H9 (cell line): ENCODE measurements at regions not wholly inside any gene's neighbourhood (a gene's known extent, or its start where the extent isn't known, plus 50 kb on each side); places are given as distances from the start of the nearest gene placed in this dataset.

ENCODE experiments used
- DNase-seq: peaks from one replicate; pipeline ENCODE4 v3.0.0-alpha.2; 2017
- H2AFZ ChIP-seq: one replicate; pipeline ENCODE4 v1.6.1; 2013; ENCODE audit warnings: mild to moderate bottlenecking, low read length, control low read depth, moderate library complexity
- H2AK5ac ChIP-seq: 2 replicates; pipeline ENCODE4 v1.6.1; 2013; ENCODE audit warnings: low read length, control low read depth, mixed read lengths; ENCODE audit not compliant: insufficient read length
- H2BK120ac ChIP-seq: one replicate; pipeline ENCODE4 v1.6.1; 2013; ENCODE audit warnings: low read depth, mild to moderate bottlenecking, low read length, control low read depth, inconsistent platforms; ENCODE audit not compliant: poor library complexity, severe bottlenecking
- H2BK12ac ChIP-seq: 2 replicates; pipeline ENCODE4 v1.6.1; 2013; ENCODE audit warnings: low read length, control low read depth, mixed read lengths, low read depth; ENCODE audit not compliant: insufficient read length
- H2BK15ac ChIP-seq: 2 replicates; pipeline ENCODE4 v1.6.1; 2013; ENCODE audit warnings: low read depth, low read length, control low read depth
- H2BK20ac ChIP-seq: one replicate; pipeline ENCODE4 v1.6.1; 2013; ENCODE audit warnings: low read depth, mild to moderate bottlenecking, low read length, control low read depth, inconsistent platforms; ENCODE audit not compliant: poor library complexity, severe bottlenecking
- H2BK5ac ChIP-seq: 2 replicates; pipeline ENCODE4 v1.6.1; 2013; ENCODE audit warnings: low read length, control low read depth, mixed read lengths; ENCODE audit not compliant: insufficient read length
- H3K14ac ChIP-seq: 2 replicates; pipeline ENCODE4 v1.6.1; 2013; ENCODE audit warnings: low read length, control low read depth; ENCODE audit not compliant: insufficient read depth
- H3K18ac ChIP-seq: 2 replicates; pipeline ENCODE4 v1.6.1; 2013; ENCODE audit warnings: low read depth, mild to moderate bottlenecking, mixed read lengths, low read length, control low read depth; ENCODE audit not compliant: insufficient read length
- H3K23ac ChIP-seq: 2 replicates; pipeline ENCODE4 v1.6.1; 2013; ENCODE audit warnings: low read length, control low read depth, mixed read lengths, low read depth; ENCODE audit not compliant: insufficient read length
- H3K23me2 ChIP-seq: 2 replicates; pipeline ENCODE4 v1.6.1; 2013; ENCODE audit warnings: low read depth, mild to moderate bottlenecking, mixed read lengths, low read length, control low read depth; ENCODE audit not compliant: insufficient read length, poor library complexity, severe bottlenecking
- H3K27ac ChIP-seq: 2 replicates; pipeline ENCODE4 v1.5.1; 2013; ENCODE audit warnings: low read length, control low read depth, mixed read lengths, low read depth; ENCODE audit not compliant: insufficient read length
- H3K27me3 ChIP-seq: 2 replicates; pipeline ENCODE4 v1.6.1; 2013; ENCODE audit warnings: low read length, control low read depth, inconsistent platforms; ENCODE audit not compliant: insufficient read depth
- H3K4ac ChIP-seq: 2 replicates; pipeline ENCODE4 v1.6.1; 2013; ENCODE audit warnings: low read depth, mild to moderate bottlenecking, control low read depth, inconsistent platforms, low read length, moderate library complexity
- H3K4me1 ChIP-seq: 2 replicates; pipeline ENCODE4 v1.6.1; 2013; ENCODE audit warnings: low read length, control low read depth, inconsistent platforms; ENCODE audit not compliant: insufficient read depth
- H3K4me2 ChIP-seq: 2 replicates; pipeline ENCODE4 v1.6.1; 2013; ENCODE audit warnings: low read length, control low read depth, mixed read lengths; ENCODE audit not compliant: insufficient read length, insufficient read depth
- H3K56ac ChIP-seq: 2 replicates; pipeline ENCODE4 v1.6.1; 2013; ENCODE audit warnings: low read depth, mild to moderate bottlenecking, mixed read lengths, low read length, control low read depth; ENCODE audit not compliant: insufficient read length
- H3K79me1 ChIP-seq: 2 replicates; pipeline ENCODE4 v1.6.1; 2013; ENCODE audit warnings: low read depth, mild to moderate bottlenecking, moderate library complexity, low read length, control low read depth, inconsistent platforms; ENCODE audit not compliant: insufficient read depth, poor library complexity, severe bottlenecking
- H3K79me2 ChIP-seq: 2 replicates; pipeline ENCODE4 v1.6.1; 2013; ENCODE audit warnings: low read length, control low read depth, inconsistent platforms; ENCODE audit not compliant: insufficient read depth
- H3K9ac ChIP-seq: 2 replicates; pipeline ENCODE4 v1.6.1; 2013; ENCODE audit warnings: low read length, control low read depth, mixed read lengths; ENCODE audit not compliant: insufficient read length; ENCODE audit errors: extremely low read depth
- H3K9me3 ChIP-seq: one replicate; pipeline ENCODE4 v1.6.1; 2013; ENCODE audit warnings: low read depth, low read length, inconsistent platforms; ENCODE audit not compliant: control insufficient read depth
- H3T11ph ChIP-seq: one replicate; pipeline ENCODE4 v1.6.1; 2013; ENCODE audit warnings: mild to moderate bottlenecking, low read length, control low read depth, inconsistent platforms
- H4K20me1 ChIP-seq: one replicate; pipeline ENCODE4 v1.6.1; 2013; ENCODE audit not compliant: control insufficient read depth, insufficient read length, insufficient read depth
- H4K5ac ChIP-seq: 2 replicates; pipeline ENCODE4 v1.6.1; 2013; ENCODE audit warnings: low read depth, mild to moderate bottlenecking, mixed read lengths, low read length, control low read depth; ENCODE audit not compliant: insufficient read length
- H4K8ac ChIP-seq: replicated peaks from 2 replicates; pipeline ENCODE4 v1.6.1; 2013; ENCODE audit warnings: low read length, control low read depth, mixed read lengths, low read depth; ENCODE audit not compliant: insufficient read length
- H4K91ac ChIP-seq: 2 replicates; pipeline ENCODE4 v1.6.1; 2013; ENCODE audit warnings: low read depth, mild to moderate bottlenecking, moderate library complexity, mixed read lengths, low read length, control low read depth; ENCODE audit not compliant: insufficient read length
- H3K27ac Mint-ChIP-seq, 3 experiments: 2 replicates in 2 of 3; 3 replicates in 1 of 3; pipeline ENCODE4 v1.8.0; 2020 to 2021; ENCODE audit warnings: mixed read lengths in 3 of 3, mild to moderate bottlenecking in 1 of 3, moderate library complexity in 1 of 3
- H3K27me3 Mint-ChIP-seq: 2 replicates; pipeline ENCODE4 v1.8.0; 2021; ENCODE audit warnings: low read depth, mild to moderate bottlenecking, moderate library complexity, mixed read lengths
- H3K36me3 Mint-ChIP-seq, 3 experiments: 2 replicates in 2 of 3; 3 replicates in 1 of 3; pipeline ENCODE4 v1.8.0; 2020 to 2021; ENCODE audit warnings: low read depth in 3 of 3, mixed read lengths in 3 of 3; ENCODE audit not compliant: insufficient read depth in 1 of 3
- H3K4me1 Mint-ChIP-seq, 2 experiments: 2 replicates each; pipeline ENCODE4 v1.8.0; 2020; ENCODE audit warnings: mixed read lengths in 2 of 2
- H3K4me3 Mint-ChIP-seq, 2 experiments: 2 replicates in 1 of 2; 3 replicates in 1 of 2; pipeline ENCODE4 v1.8.0; 2020 to 2021; ENCODE audit warnings: mild to moderate bottlenecking in 2 of 2, mixed read lengths in 2 of 2, moderate library complexity in 1 of 2
- H3K9me3 Mint-ChIP-seq, 2 experiments: 2 replicates in 1 of 2; 3 replicates in 1 of 2; pipeline ENCODE4 v1.8.0; 2020; ENCODE audit warnings: mild to moderate bottlenecking in 2 of 2, mixed read lengths in 2 of 2, moderate library complexity in 1 of 2
- CTCF ChIP-seq: fragments of 200-600 bp; sonication (generic); conservative IDR thresholded peaks from 3 replicates; pipeline ENCODE4 v1.8.0; 2021; ENCODE audit warnings: antibody characterized with exemption, mild to moderate bottlenecking
- WGBS: extraction: QIAGEN DNeasy Blood & Tissue Kit; methylation state at CpG from one replicate; pipeline ENCODE4 v1.1.7; 2013; ENCODE audit warnings: missing lambda C conversion rate, low lambda C conversion rate, mixed read lengths; ENCODE audit not compliant: insufficient read length; ENCODE audit errors: extremely low coverage; 5-methylcytosine and 5-hydroxymethylcytosine counted together

DNA sequence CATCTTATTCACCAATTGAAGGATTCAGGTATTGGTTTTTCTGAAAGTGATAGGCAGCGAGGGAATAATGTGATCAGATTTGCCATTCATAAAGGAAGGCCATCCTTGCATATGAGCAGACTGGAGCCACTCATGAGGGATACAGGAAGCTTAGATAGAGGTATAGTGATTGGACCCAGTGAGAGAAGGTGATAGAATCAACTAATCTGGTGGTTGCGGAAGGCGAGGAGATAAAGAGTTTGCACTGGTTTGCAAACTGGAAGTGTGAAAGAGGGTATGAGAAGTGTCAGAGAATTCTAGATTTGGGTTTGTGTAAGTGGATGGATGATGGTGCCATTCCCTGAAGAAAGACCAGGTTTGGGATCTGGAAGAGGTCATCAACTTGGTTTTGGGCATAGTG lies 57.3 kb upstream of the RASGEF1B start:
- Histone ChIP-seq H2BK120ac (no peak overlapping the region), H3T11ph (no peak overlapping the region), H2AK5ac (no peak overlapping the region), H3K4me1 (no peaks in the 10 kb centered on the region), H2BK15ac (no peak overlapping the region), H2BK12ac (no peak overlapping the region), H2BK5ac (no peak overlapping the region), H3K23ac (no peak overlapping the region), H3K23me2 (no peaks in the 10 kb centered on the region), H3K56ac (no peak overlapping the region), H4K8ac (no peak overlapping the region), H3K14ac (no peak overlapping the region), H4K91ac (no peak overlapping the region), H3K27ac (no peak overlapping the region), H4K20me1 (no peaks in the 10 kb centered on the region), H3K18ac (no peak overlapping the region), H3K4ac (no peak overlapping the region), H3K79me1 (no peaks in the 10 kb centered on the region), H3K9me3 (no peaks in the 10 kb centered on the region), H3K4me2 (no peak overlapping the region), H3K79me2 (no peaks in the 10 kb centered on the region), H2BK20ac (no peak overlapping the region), H2AFZ (no peak overlapping the region), H3K27me3 (no peaks in the 10 kb centered on the region), H4K5ac (no peak overlapping the region), H3K9ac (no peak overlapping the region)
- Mint-ChIP-seq H3K27ac (no peak overlapping the region), H3K27me3 (peaks cover 2% of the 10 kb centered on the region), H3K9me3 (no peaks in the 10 kb centered on the region), H3K36me3 (no peaks in the 10 kb centered on the region), H3K4me3 (no peak overlapping the region), H3K4me1 (peaks cover 0 to 3% of the 10 kb centered on the region in 2 experiments; a peak in 2 of 4 replicates)
- no peak for TF ChIP-seq CTCF
- no peak for DNase-seq
- no CpG with 5 or more reads among the region's 3 CpGs for WGBS
